Spleen (tissue), 11 donors: ENCODE measurements at regions not wholly inside any gene's neighbourhood (a gene's known extent, or its start where the extent isn't known, plus 50 kb on each side); places are given as distances from the start of the nearest gene placed in this dataset.

Experiments used
- DNase-seq: peaks from one replicate; pipeline ENCODE4 v3.0.0-alpha.2; 2020
- H3K27ac ChIP-seq, 8 donors: fragments of 200-600 bp; sonication (generic) in 7 of 8; 1 replicate in 4 of 8; 2 replicates in 4 of 8; pipeline versions ENCODE4 v1.5.0 to v1.8.0; 2016 to 2021; ENCODE audit warnings: inconsistent platforms in 4 of 8, mild to moderate bottlenecking in 4 of 8, moderate library complexity in 1 of 8
- H3K27me3 ChIP-seq, 7 donors: fragments of 200-600 bp; sonication (generic) in 6 of 7; replicated peaks in 1 of 7; 1 replicate in 4 of 7; 2 replicates in 3 of 7; pipeline versions ENCODE4 v1.5.0 to v1.8.0; 2016 to 2021; ENCODE audit warnings: inconsistent platforms in 3 of 7, mild to moderate bottlenecking in 1 of 7
- H3K36me3 ChIP-seq, 6 donors: fragments of 200-600 bp; sonication (generic) in 5 of 6; 1 replicate in 4 of 6; 2 replicates in 2 of 6; pipeline versions ENCODE4 v1.5.0 to v1.8.0; 2016 to 2021; ENCODE audit warnings: inconsistent platforms in 2 of 6
- H3K4me1 ChIP-seq, 6 donors: fragments of 200-600 bp; sonication (generic) in 5 of 6; 1 replicate in 3 of 6; 2 replicates in 3 of 6; pipeline versions ENCODE4 v1.5.0 to v1.8.0; 2016 to 2021; ENCODE audit warnings: inconsistent platforms in 3 of 6
- H3K4me3 ChIP-seq, 8 donors: fragments of 200-600 bp; sonication (generic) in 7 of 8; 1 replicate in 4 of 8; 2 replicates in 4 of 8; pipeline versions ENCODE4 v1.5.0 to v1.8.0; 2016 to 2021; ENCODE audit warnings: inconsistent platforms in 4 of 8, mild to moderate bottlenecking in 4 of 8, moderate library complexity in 2 of 8
- H3K9me3 ChIP-seq, 8 donors: fragments of 200-600 bp; sonication (generic) in 7 of 8; 1 replicate in 4 of 8; 2 replicates in 4 of 8; pipeline versions ENCODE4 v1.5.0 to v1.8.0; 2016 to 2021; ENCODE audit warnings: inconsistent platforms in 4 of 8
- POLR2A ChIP-seq, 3 donors: fragments of 450-650 bp; IDR thresholded peaks; one replicate each; pipeline ENCODE4 v1.5.1; 2017; ENCODE audit warnings: antibody characterized with exemption in 3 of 3, mild to moderate bottlenecking in 1 of 3
- POLR2AphosphoS5 ChIP-seq, 3 donors: sonication (generic); formaldehyde crosslinking; IDR thresholded peaks; one replicate each; pipeline ENCODE4 v1.5.1; 2017; ENCODE audit warnings: antibody characterized with exemption in 3 of 3
- WGBS, 5 donors: extraction: QIAGEN DNeasy Blood & Tissue Kit in 3 of 5; methylation state at CpG; one replicate each; pipeline versions ENCODE4 v1.1.5 to v1.1.7; 2013 to 2018; 5-methylcytosine and 5-hydroxymethylcytosine counted together
- intact Hi-C: fragments of 100-400 bp; cut with DNase I; formaldehyde crosslinking; loops from one replicate; pipeline ENCODE4 v1.15.0; 2023; ENCODE audit warnings: low total_unique reads
- TF ChIP-seq, protein P1 (sequence below), 11 experiments: fragments of 200-600 bp in 7 of 11; fragments of 450-650 bp in 4 of 11; sonication (generic) in 4 of 11; IDR thresholded peaks in 8 of 11; conservative IDR thresholded peaks in 3 of 11; 1 replicate in 7 of 11; 2 replicates in 4 of 11; pipeline versions ENCODE4 v1.4.0 to v1.8.0; 2016 to 2021; ENCODE audit warnings: antibody characterized with exemption in 11 of 11, inconsistent platforms in 4 of 11, mild to moderate bottlenecking in 1 of 11
- donor health status: healthy with polysubstance abuse.
- donor health status: DM: no; HTN: no; CAD: no; lungs with moderate emphysema.
- donor health status: DM: no; HTN: no; CAD: no.
- donor health status: Bipolar disorder and iron deficiency.
- donor health status: healthy.
- donor health status: DM: no; HTN: no; CAD: no.
- donor health status: DM: yes; HTN: yes; CAD: no.

DNA sequence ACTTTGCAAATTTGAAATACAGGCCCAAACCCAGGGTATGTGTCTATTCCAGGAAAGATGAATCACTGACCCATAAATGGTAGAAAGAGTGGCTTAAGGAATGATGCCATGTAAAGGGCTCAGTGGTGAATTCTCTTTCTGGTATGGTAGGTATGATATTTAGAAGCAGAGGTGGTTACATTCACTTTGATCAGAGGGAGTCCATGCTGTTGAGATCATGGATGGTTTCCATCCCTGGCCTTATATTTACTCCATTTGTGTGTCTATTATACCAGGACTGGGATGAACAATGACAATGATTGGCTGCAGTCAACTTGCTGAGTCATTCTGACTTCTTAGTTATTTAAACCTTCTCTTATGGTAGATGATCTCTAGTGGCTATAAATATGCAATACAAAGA, 419.8 kb upstream of the LRRC4C start:
- H3K4me1 ChIP-seq, result no peaks in the 10 kb centered on the region
- no peak for TF ChIP-seq POLR2AphosphoS5 (IDR thresholded peaks at IDR 0.05)
- no peak for TF ChIP-seq POLR2A (IDR thresholded peaks at IDR 0.05)
- TF ChIP-seq, protein P1, sequence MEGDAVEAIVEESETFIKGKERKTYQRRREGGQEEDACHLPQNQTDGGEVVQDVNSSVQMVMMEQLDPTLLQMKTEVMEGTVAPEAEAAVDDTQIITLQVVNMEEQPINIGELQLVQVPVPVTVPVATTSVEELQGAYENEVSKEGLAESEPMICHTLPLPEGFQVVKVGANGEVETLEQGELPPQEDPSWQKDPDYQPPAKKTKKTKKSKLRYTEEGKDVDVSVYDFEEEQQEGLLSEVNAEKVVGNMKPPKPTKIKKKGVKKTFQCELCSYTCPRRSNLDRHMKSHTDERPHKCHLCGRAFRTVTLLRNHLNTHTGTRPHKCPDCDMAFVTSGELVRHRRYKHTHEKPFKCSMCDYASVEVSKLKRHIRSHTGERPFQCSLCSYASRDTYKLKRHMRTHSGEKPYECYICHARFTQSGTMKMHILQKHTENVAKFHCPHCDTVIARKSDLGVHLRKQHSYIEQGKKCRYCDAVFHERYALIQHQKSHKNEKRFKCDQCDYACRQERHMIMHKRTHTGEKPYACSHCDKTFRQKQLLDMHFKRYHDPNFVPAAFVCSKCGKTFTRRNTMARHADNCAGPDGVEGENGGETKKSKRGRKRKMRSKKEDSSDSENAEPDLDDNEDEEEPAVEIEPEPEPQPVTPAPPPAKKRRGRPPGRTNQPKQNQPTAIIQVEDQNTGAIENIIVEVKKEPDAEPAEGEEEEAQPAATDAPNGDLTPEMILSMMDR (IDR thresholded peaks at IDR 0.05 in 8 of 11, conservative IDR thresholded peaks at IDR 0.05 in 3 of 11), result no peak
- H3K27ac ChIP-seq, result no peak overlapping the region
- intact Hi-C loops, result no loop called here
- H3K9me3 ChIP-seq, result peaks cover 0 to 9% (median 0%) of the 10 kb centered on the region in 8 donors
- no peaks in the 10 kb centered on the region for H3K27me3 ChIP-seq
- no peak for DNase-seq
- H3K4me3 ChIP-seq, result no peak overlapping the region
- H3K36me3 ChIP-seq, result no peaks in the 10 kb centered on the region

DNA sequence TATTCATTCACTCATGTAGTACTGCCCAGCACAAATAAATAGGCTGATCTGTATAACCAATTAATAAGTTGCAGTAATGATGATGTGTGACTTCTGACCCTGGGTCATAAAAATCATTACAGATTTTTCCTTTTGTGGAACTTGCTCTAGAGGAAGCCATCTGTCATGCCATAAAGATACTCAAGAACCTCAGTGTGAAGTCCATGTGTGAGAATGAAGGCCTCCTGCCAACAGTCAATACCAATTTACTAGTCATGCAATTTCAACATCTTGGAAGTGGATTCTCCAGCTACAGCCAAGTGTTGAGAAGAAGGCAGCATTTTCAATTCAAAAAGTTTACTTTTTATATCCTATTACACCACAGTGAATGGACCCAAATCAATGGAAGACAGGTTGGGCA, 435.6 kb upstream of the LRRC4C start:
- Histone ChIP-seq H3K27ac (no peak overlapping the region), H3K4me3 (no peak overlapping the region), H3K9me3 (peaks cover 0 to 8% (median 0%) of the 10 kb centered on the region in 8 donors), H3K4me1 (no peaks in the 10 kb centered on the region), H3K27me3 (no peaks in the 10 kb centered on the region), H3K36me3 (no peaks in the 10 kb centered on the region)
- intact Hi-C loops, result no loop called here
- TF ChIP-seq POLR2A (IDR thresholded peaks at IDR 0.05), result no peak
- TF ChIP-seq, protein P1 (IDR thresholded peaks at IDR 0.05 in 8 of 11, conservative IDR thresholded peaks at IDR 0.05 in 3 of 11), result no peak
- TF ChIP-seq POLR2AphosphoS5 (IDR thresholded peaks at IDR 0.05), result no peak
- DNase-seq, result no peak

DNA sequence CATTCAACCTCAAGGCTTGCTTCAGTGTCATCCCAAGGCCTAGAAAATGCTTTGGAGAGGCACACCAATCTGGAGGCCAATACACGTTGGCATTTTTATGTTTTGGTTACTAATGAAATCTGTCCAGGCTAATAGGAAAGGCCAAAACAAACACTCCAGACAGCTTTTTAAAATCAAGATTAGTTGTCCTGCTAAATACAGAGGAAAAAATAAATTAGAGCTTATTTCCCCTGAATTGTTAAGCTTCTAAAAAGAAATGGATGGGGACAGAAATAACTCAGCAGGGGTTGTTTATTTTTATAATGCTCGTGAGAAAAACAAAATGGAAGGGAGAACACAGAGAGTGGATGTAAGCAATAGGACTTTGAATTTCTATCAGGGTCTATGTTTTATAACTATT, 438.5 kb upstream of the LRRC4C start:
- intact Hi-C loops, result no loop called here
- Histone ChIP-seq H3K36me3 (no peaks in the 10 kb centered on the region), H3K27me3 (no peaks in the 10 kb centered on the region), H3K4me1 (no peaks in the 10 kb centered on the region), H3K9me3 (peaks cover 0 to 16% (median 4%) of the 10 kb centered on the region in 8 donors), H3K4me3 (no peak overlapping the region), H3K27ac (no peak overlapping the region)
- 39 to 64% (median 51%) methylated on average over 2 of the region's 2 CpGs for WGBS, 5 donors
- TF ChIP-seq POLR2AphosphoS5 (IDR thresholded peaks at IDR 0.05) (no peak), POLR2A (IDR thresholded peaks at IDR 0.05) (no peak)
- TF ChIP-seq, protein P1 (IDR thresholded peaks at IDR 0.05 in 8 of 11, conservative IDR thresholded peaks at IDR 0.05 in 3 of 11), result no peak
- DNase-seq, result no peak

DNA sequence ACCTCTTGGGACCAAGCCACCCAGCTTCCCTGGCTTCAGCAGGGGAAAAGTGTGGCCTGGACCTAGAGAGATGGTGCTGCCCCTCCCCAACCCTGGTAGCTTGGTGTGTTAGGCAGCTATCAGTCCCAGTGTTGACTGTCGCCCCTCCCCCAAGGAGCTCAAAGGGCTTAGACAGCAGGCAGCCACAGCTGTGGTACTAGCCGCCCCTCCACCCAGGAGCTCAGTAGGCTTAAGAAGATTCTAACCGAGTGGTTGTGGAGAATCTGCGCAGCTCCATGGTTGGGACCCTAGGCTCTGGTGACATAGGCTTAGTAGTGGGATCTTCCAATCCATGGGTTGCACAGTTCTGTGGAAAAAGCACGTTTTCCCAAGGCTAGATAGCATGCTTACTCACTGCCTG, 458.4 kb upstream of the LRRC4C start:
- no peak for TF ChIP-seq POLR2A (IDR thresholded peaks at IDR 0.05)
- TF ChIP-seq, protein P1 (IDR thresholded peaks at IDR 0.05 in 8 of 11, conservative IDR thresholded peaks at IDR 0.05 in 3 of 11), result no peak
- Histone ChIP-seq H3K36me3 (no peaks in the 10 kb centered on the region), H3K4me1 (no peaks in the 10 kb centered on the region), H3K27ac (no peak overlapping the region), H3K9me3 (peaks cover 0 to 76% (median 44%) of the 10 kb centered on the region in 8 donors), H3K27me3 (no peaks in the 10 kb centered on the region), H3K4me3 (no peak overlapping the region)
- WGBS, 5 donors, result 76 to 90% (median 85%) methylated on average over 5 of the region's 5 CpGs
- intact Hi-C loops, result no loop called here
- peak; percentile 54 for DNase-seq
